ENCODE measurements at regions not wholly inside any gene's neighbourhood (a gene's known extent, or its start where the extent isn't known, plus 50 kb on each side); places are given as distances from the start of the nearest gene placed in this dataset.

- no peak for DNase-seq (ENCODE audit: low read depth in 3 of 3, low spot score in 2 of 3)
Measured at GRCh38 chr10:125515571-125515970, 167.4 kb downstream of the TEX36 start.

GRCh38 chr10:125514206-125515162 is 168.5 kb downstream of the TEX36 start:
- no peak for DNase-seq (ENCODE audit: low read depth in 3 of 3, low spot score in 2 of 3)

DNA sequence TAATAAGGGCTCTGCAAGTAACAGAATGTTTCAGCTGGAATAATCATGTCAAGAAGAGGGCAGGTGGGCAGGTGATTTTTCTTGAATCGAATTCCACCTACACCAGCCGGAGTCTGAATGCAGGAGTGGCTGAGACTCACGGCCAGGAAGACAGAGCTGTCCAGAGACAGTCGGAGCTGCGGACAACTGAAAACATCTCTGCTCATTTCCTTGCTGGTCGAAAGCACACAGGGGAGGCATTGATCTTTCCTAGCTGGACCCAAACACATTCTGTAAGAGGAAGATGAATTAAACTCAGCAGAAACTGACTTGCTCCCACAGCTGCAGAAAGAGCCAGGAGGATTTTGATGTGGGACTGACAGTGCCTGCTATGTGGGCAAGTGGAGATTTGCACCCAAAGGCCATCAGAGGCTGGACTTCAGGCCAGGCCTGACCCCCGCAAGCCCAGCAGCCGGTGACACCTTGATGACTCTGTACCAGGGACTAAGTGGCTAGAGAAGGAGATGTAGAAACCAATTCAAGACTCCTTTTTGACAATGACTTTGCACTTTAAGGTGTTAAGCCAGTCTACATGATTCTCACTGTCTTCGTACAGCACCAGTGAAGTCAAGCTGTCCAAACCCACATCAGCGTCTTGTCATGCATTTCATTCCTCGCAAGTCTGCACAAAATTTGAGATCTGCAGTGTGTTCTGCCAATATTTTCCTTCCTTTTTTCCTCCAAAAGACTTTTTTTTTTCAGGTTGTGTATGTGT is 169.4 kb downstream of the TEX36 start:
- DNase-seq (ENCODE audit: low read depth in 3 of 3, low spot score in 2 of 3) = no peak

DNA sequence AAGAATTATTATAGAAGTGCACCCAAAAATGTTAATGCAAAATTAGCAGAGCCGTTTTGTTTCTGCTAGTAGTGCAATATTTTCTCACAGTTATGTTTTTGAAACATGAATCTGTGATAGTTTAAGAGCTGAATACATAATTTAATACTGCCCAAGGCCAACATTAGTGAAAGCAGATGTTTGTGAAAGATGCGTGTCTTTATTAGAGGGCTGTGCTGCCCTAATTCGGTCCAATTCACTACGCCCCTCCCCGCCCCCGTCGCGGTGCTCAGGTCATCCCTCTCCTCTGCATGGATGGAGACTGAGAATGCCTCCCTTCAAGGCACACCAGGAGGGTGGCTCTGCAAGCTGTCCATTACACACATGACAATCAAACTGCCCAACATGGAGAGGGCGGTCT is 172.0 kb downstream of the TEX36 start:
- no peak for DNase-seq (ENCODE audit: low read depth in 3 of 3, low spot score in 2 of 3)

- DNase-seq (ENCODE audit: low read depth in 3 of 3, low spot score in 2 of 3) = no peak
Measured at GRCh38 chr10:125505648-125506047, 177.3 kb downstream of the TEX36 start.

DNA sequence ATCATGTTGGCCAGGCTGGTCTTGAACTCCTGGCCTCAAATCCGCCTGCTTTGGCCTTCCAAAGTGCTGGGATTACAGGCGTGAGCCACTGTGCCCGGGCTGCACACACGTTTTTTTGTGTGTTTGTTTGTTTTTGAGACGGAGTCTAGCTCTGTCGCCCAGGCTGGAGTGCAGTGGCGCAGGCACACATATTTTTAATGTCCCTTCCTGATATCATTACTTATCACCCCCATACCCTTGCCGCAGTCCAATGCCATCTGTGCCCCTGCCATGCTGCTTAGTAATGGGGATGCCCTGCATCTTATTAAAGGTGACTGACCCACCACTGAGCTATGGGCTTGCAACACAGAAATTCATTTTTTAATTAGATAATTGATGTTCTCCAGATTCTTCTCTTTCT is 180.7 kb downstream of the TEX36 start:
- no peak for DNase-seq (ENCODE audit: low read depth in 3 of 3, low spot score in 2 of 3)

- no peak for DNase-seq (ENCODE audit: low read depth in 3 of 3, low spot score in 2 of 3)
Measured at GRCh38 chr10:125495386-125495785, 187.6 kb downstream of the TEX36 start.

DNA sequence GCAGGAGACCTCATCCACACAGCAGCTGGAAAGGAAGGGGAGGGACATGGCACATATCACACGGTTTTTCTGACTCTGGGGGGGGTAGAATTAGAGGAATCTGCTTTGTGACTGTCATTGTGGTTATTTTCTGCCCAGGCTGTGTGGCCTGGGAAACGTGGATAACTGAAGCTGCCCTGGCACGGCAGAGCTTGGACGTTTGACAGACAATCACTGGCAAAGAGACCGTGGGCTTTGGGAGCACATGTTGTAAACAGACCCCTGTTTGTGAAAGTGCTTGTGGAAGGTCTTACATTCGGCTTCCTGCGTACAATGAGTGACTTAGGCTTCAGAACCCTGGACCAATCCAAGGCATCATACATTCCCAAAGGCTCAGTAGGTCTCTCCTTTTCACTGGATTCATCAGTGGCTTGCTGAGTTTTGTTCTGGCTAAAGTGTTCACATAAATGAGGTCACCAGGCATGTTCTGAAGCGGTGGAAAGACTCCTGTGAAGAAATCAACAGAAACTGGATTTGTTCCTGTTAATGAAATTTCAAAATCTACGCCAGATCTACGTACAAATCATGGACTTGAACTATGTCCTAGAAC is 188.2 kb downstream of the TEX36 start:
- DNase-seq (ENCODE audit: low read depth in 3 of 3, low spot score in 2 of 3) = no peak

GRCh38 chr10:125491381-125491780 is 191.6 kb downstream of the TEX36 start:
- DNase-seq (ENCODE audit: low read depth in 3 of 3, low spot score in 2 of 3) = no peak

DNA sequence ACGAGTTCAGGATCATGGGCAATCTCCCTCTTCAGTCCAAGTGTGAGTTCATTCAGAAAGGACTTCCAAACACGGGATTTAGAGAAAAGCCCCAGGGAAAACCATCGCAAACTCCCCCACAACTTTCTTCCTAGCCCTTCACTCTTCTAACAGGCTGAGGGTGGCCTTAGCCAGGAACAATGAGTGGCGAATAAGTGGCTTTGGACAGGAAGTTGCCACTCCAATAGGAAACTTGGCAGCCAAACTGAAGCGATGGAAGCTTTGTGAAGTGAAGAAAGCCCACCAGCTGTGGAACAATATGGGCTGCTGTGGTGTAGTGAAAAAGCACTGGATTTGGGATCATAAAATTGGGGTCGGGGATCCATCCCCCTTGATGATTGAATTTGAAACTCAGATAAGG is 193.2 kb downstream of the TEX36 start:
- no peak for DNase-seq (ENCODE audit: low read depth in 3 of 3, low spot score in 2 of 3)

DNA sequence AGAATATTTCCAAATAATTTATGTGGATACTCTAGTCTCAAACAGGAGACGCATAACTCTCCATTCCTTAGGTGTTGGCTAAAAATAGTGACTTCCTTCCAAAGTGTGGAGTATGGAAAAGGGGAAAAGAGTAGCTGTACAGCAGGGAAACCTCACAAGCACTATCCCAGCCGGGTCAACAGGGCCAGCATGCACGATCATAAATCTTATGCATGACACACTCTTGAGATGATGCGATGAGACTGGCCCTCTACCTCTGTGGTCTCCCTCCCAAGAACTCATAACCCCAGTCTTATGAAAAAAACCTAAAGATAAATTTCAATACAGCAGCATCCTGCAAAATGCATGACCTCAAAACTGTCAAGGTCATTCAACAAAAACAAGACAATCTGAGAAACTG is 197.3 kb downstream of the TEX36 start:
- no peak for DNase-seq (ENCODE audit: low read depth in 3 of 3, low spot score in 2 of 3)

GRCh38 chr10:125484035-125484732 is 198.8 kb downstream of the TEX36 start:
- DNase-seq (ENCODE audit: low read depth in 3 of 3, low spot score in 2 of 3) = no peak

DNA sequence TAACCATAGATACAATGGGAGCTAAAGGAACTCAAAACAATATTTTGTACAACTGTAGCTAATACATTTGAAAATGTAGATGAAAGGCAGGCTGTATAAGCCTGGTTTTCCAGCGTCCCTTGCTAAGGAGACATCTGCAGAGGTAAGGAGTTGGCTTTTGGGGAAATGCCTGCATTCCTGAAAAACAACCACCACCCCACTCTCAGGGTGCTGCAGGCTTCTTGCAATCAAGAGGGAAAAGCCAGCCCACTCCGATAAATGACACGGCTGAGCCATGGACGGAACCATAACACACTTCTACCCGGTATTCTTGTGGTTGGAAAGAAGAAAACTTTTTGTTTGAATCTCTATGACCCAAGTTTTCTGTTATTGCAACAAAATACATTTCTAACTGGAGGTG is 200.3 kb downstream of the TEX36 start:
- DNase-seq (ENCODE audit: low read depth in 3 of 3, low spot score in 2 of 3) = no peak

- no peak for DNase-seq (ENCODE audit: low read depth in 3 of 3, low spot score in 2 of 3)
Measured at GRCh38 chr10:125482108-125482507, 200.9 kb downstream of the TEX36 start.

GRCh38 chr10:125479059-125479458 is 203.9 kb downstream of the TEX36 start:
- DNase-seq (ENCODE audit: low read depth in 3 of 3, low spot score in 2 of 3) = no peak

DNA sequence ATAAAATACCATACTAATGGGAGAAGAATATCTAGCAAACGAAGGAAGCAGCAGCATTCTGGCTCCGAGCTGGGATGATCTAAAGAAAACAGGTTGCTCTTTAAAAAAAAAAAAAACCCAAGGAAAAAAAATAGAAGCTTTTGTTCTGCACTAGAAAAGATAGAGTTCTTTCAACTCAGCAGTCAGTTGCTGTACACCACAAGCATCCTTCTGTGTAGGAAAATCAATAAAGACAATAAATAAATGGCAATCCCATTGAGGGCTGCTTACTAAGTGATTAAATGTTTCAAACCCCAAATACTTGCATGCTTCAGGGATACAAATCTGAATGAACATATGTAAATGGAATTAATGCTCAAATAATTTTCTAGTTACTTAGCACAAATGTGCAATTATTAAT is 207.1 kb downstream of the TEX36 start:
- no peak for DNase-seq (ENCODE audit: low read depth in 3 of 3, low spot score in 2 of 3)

- DNase-seq (ENCODE audit: low read depth in 3 of 3, low spot score in 2 of 3) = peak in 1 of 3 donors; percentile 10
Measured at GRCh38 chr10:125473143-125473793, 209.7 kb downstream of the TEX36 start.

DNA sequence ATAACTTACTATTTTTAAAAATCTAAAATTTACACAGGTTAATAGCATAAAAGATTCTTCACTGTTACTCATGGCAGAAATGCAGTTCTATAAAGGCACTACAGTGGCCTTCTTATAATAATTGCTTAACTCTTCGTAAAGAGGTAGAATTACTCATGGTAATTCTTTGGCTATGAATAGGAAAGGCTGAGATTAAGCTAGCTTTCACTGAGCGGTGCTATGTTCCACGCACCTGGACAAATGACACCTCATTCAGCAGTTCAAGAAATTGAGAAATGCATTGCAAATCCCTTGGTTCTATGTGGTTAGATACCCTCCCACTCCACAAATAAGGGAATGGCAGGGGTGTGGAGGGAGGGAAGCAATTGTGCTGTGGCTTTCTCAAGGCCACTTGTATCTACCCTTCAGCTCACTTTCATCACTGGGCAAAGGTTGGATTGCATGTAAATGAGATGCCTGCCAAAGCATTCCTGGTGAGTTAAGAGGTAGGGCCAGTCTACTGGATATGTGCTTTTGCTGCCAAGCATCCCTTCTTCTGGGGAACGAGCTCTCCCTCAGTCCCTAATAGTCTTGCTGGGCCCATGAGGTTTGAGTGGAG is 210.9 kb downstream of the TEX36 start:
- no peak for DNase-seq (ENCODE audit: low read depth in 3 of 3, low spot score in 2 of 3)

GRCh38 chr10:125468278-125468677 is 214.7 kb downstream of the TEX36 start:
- DNase-seq (ENCODE audit: low read depth in 3 of 3, low spot score in 2 of 3) = no peak

- no peak for DNase-seq (ENCODE audit: low read depth in 3 of 3, low spot score in 2 of 3)
Measured at GRCh38 chr10:125466685-125467084, 216.3 kb downstream of the TEX36 start.

Data from right renal cortex interstitium (tissue), 3 donors.